K562 (cell line): ENCODE measurements at regions not wholly inside any gene's neighbourhood (a gene's known extent, or its start where the extent isn't known, plus 50 kb on each side); places are given as distances from the start of the nearest gene placed in this dataset.

Experiments used
- CBX3 ChIP-seq, 2 experiments: IDR thresholded peaks; 1 replicate in 1 of 2; 2 replicates in 1 of 2; pipeline ENCODE4 v1.6.1; 2012; ENCODE audit warnings: inconsistent platforms in 2 of 2, low read length in 2 of 2, borderline replicate concordance in 1 of 2, control low read depth in 1 of 2
- CTCF ChIP-seq, 3 experiments: IDR thresholded peaks in 2 of 3; conservative IDR thresholded peaks in 1 of 3; 2 replicates each; pipeline ENCODE4 v1.5.1; 2011 to 2012; ENCODE audit warnings: low read length in 3 of 3, mild to moderate bottlenecking in 3 of 3, control low read depth in 2 of 3, improper control_type of control experiment in 1 of 3, inconsistent platforms in 1 of 3, low read depth in 1 of 3, mixed read lengths in 1 of 3, moderate library complexity in 1 of 3; ENCODE audit not compliant: insufficient read depth in 2 of 3
- NCOA2 ChIP-seq, 2 experiments: fragments of 450-650 bp; IDR thresholded peaks; 2 replicates each; pipeline ENCODE4 v1.6.1; 2018; ENCODE audit warnings: mild to moderate bottlenecking in 2 of 2, moderate library complexity in 1 of 2; ENCODE audit not compliant: partially characterized antibody in 2 of 2
- PCBP2 ChIP-seq: fragments of 200-400 bp; formaldehyde crosslinking; IDR thresholded peaks from 2 replicates; pipeline ENCODE4 v1.6.1; 2018; ENCODE audit warnings: low read length, low read depth, mild to moderate bottlenecking, moderate library complexity; ENCODE audit not compliant: poor library complexity, severe bottlenecking
- POLR2AphosphoS5 ChIP-seq: IDR thresholded peaks from 2 replicates; pipeline ENCODE4 v1.6.1; 2011; ENCODE audit warnings: mild to moderate bottlenecking, low read depth, low read length, moderate library complexity; ENCODE audit not compliant: control insufficient read depth, insufficient read depth
- TRIM25 ChIP-seq: fragments of 450-650 bp; IDR thresholded peaks from 2 replicates; pipeline ENCODE4 v1.7.0; 2016; ENCODE audit warnings: borderline replicate concordance
- ZNF445 ChIP-seq: fragments of 250-450 bp; sonication (Bioruptor Pico); IDR thresholded peaks from 2 replicates; pipeline ENCODE4 v1.4.0; 2020; ENCODE audit warnings: low read depth, mild to moderate bottlenecking, moderate library complexity

- no peak for TF ChIP-seq CTCF (IDR thresholded peaks at IDR 0.05 in 2 of 3, conservative IDR thresholded peaks at IDR 0.05 in 1 of 3; ENCODE audit: insufficient read depth in 2 of 3, low read depth in 1 of 3, low read length in 3 of 3)
- no peak for TF ChIP-seq CBX3 (IDR thresholded peaks at IDR 0.05; ENCODE audit: borderline replicate concordance in 1 of 2, low read length in 2 of 2)
- TF ChIP-seq NCOA2 (IDR thresholded peaks at IDR 0.05; ENCODE audit: partially characterized antibody in 2 of 2), result no peak
- TF ChIP-seq POLR2AphosphoS5, result no peak
- TF ChIP-seq ZNF445 (CRISPR knock-in tag), result no peak
- no peak for TF ChIP-seq PCBP2
- TF ChIP-seq TRIM25, result no peak
These were observed 615.8 kb upstream of the SALL3 start for GRCh38 chr18:78363556-78364387.
